ENCODE measurements at regions not wholly inside any gene's neighbourhood (a gene's known extent, or its start where the extent isn't known, plus 50 kb on each side); places are given as distances from the start of the nearest gene placed in this dataset.

DNA sequence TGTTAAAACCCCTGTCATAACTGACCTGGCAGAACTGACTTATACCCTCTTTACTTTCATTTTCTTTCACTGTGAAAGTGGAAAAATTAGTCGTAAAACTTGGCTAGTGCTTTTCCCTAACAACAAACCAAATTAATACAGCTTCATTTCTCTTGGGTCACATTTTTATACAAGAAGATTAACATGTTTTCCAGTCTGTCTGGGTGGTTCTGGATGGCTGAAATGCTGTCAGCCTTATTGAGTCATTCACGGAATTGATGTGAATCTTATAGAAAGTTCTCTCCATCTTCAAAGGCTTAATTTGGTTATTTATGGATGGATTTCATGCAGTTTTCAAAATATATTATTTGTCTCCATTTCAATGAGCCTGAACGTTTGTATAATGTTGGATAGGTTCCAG lies 440.0 kb downstream of the KCTD12 start:
- H3K4ac ChIP-seq (ENCODE audit: low read depth, low read length) = no peak overlapping the region
- H4K12ac ChIP-seq (ENCODE audit: low read depth, low read length) = no peak overlapping the region
- no peak overlapping the region for H2AFZ ChIP-seq (ENCODE audit: insufficient read depth, low read length, poor library complexity)
- H3K14ac ChIP-seq (ENCODE audit: low read length) = no peak overlapping the region
- H3K18ac ChIP-seq (ENCODE audit: low read length) = no peak overlapping the region
- H3K27ac ChIP-seq (ENCODE audit: low read depth, low read length) = no peak overlapping the region
- no peaks in the 10 kb centered on the region for H3K4me1 ChIP-seq (ENCODE audit: control insufficient read depth in 1 of 2, insufficient read depth in 2 of 2, low read length in 2 of 2)
- no peaks in the 10 kb centered on the region for H3K36me3 ChIP-seq (ENCODE audit: control insufficient read depth in 1 of 2, insufficient read depth in 2 of 2, low read length in 2 of 2)
- H3K27me3 ChIP-seq (ENCODE audit: insufficient read depth, low read length) = no peaks in the 10 kb centered on the region
- no peak overlapping the region for H2AK5ac ChIP-seq (ENCODE audit: low read length)
- no peak overlapping the region for H2BK5ac ChIP-seq (ENCODE audit: low read depth, low read length, poor library complexity)
- DNase-seq = no peak
- no peak overlapping the region for H3K4me2 ChIP-seq (ENCODE audit: low read length)
- no peaks in the 10 kb centered on the region for H3K79me1 ChIP-seq (ENCODE audit: low read length)
- no peak overlapping the region for H2BK12ac ChIP-seq (ENCODE audit: low read length)
- H4K91ac ChIP-seq (ENCODE audit: low read depth, low read length) = no peak overlapping the region
- no peak overlapping the region for H4K8ac ChIP-seq (ENCODE audit: low read depth, low read length)
- no peaks in the 10 kb centered on the region for H3K9me3 ChIP-seq (ENCODE audit: insufficient read depth, low read depth, low read length)
- H3K79me2 ChIP-seq (ENCODE audit: control insufficient read depth, insufficient read depth, low read length, poor library complexity) = no peaks in the 10 kb centered on the region
- no peak overlapping the region for H3K23ac ChIP-seq (ENCODE audit: low read length)
- H3K9ac ChIP-seq (ENCODE audit: low read length) = no peak overlapping the region
- H2BK120ac ChIP-seq (ENCODE audit: insufficient read depth, low read length, poor library complexity) = no peak overlapping the region
- H3K4me3 ChIP-seq (ENCODE audit: low read depth, low read length) = no peak overlapping the region
- WGBS (ENCODE audit: extremely low coverage, insufficient coverage, insufficient read length) = no CpG with 5 or more reads among the region's 3 CpGs

DNA sequence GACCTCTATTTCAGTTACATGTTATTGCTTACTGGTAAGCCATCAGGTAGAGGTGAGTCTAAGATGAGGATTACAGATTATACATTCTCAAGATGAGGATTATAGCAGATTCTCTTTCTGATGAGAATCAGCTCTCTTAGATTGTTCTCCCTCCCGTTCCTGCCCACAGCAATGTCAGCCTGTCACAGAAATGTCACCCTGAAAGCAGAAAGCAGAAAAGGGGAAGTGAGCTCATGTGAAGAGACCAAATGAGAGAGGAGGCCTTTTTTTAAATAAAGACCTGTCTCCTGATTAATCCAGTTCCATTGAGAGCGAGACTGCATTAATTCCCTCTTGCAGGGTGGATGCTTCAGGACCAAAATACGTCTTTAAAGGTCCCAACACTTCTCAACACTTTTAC lies 445.6 kb downstream of the KCTD12 start:
- H3K9me3 ChIP-seq (ENCODE audit: insufficient read depth, low read depth, low read length) = no peaks in the 10 kb centered on the region

DNA sequence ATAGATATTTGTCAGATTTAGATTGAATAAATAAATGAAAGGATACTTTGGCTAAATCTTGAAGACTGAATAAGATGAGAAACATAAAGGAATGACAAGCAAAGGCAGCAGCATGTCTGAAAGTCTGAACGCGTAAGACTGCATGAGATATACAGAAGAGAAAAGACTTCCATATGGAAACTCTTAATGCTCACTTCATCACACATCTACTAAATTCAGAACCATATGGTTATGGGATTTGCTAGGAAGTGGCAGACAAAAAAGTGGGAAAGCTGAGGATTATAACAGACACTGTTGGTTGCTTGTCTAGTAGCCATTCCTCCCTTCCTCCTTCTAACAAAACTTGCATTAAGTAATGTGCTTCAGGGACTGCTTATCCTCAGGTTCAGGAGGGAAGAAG lies 446.7 kb downstream of the KCTD12 start:
- no peak overlapping the region for H4K12ac ChIP-seq (ENCODE audit: low read depth, low read length)
- H2BK12ac ChIP-seq (ENCODE audit: low read length) = no peak overlapping the region
- H3K14ac ChIP-seq (ENCODE audit: low read length) = no peak overlapping the region
- H2AFZ ChIP-seq (ENCODE audit: insufficient read depth, low read length, poor library complexity) = no peak overlapping the region
- no peak overlapping the region for H4K91ac ChIP-seq (ENCODE audit: low read depth, low read length)
- H3K4me3 ChIP-seq (ENCODE audit: low read depth, low read length) = no peak overlapping the region
- no peak overlapping the region for H3K23ac ChIP-seq (ENCODE audit: low read length)
- no peak for DNase-seq
- H3K9ac ChIP-seq (ENCODE audit: low read length) = no peak overlapping the region
- H3K79me1 ChIP-seq (ENCODE audit: low read length) = no peaks in the 10 kb centered on the region
- no peak overlapping the region for H3K4me2 ChIP-seq (ENCODE audit: low read length)
- no peak overlapping the region for H3K4ac ChIP-seq (ENCODE audit: low read depth, low read length)
- H3K18ac ChIP-seq (ENCODE audit: low read length) = no peak overlapping the region
- H3K9me3 ChIP-seq (ENCODE audit: insufficient read depth, low read depth, low read length) = no peaks in the 10 kb centered on the region
- no peak overlapping the region for H3K27ac ChIP-seq (ENCODE audit: low read depth, low read length)
- H2BK5ac ChIP-seq (ENCODE audit: low read depth, low read length, poor library complexity) = no peak overlapping the region
- no peaks in the 10 kb centered on the region for H3K36me3 ChIP-seq (ENCODE audit: control insufficient read depth in 1 of 2, insufficient read depth in 2 of 2, low read length in 2 of 2)
- H2BK120ac ChIP-seq (ENCODE audit: insufficient read depth, low read length, poor library complexity) = no peak overlapping the region
- no peak overlapping the region for H2AK5ac ChIP-seq (ENCODE audit: low read length)
- no CpG with 5 or more reads among the region's 2 CpGs for WGBS (ENCODE audit: extremely low coverage, insufficient coverage, insufficient read length)
- no peaks in the 10 kb centered on the region for H3K27me3 ChIP-seq (ENCODE audit: insufficient read depth, low read length)
- no peaks in the 10 kb centered on the region for H3K79me2 ChIP-seq (ENCODE audit: control insufficient read depth, insufficient read depth, low read length, poor library complexity)
- H3K4me1 ChIP-seq (ENCODE audit: control insufficient read depth in 1 of 2, insufficient read depth in 2 of 2, low read length in 2 of 2) = no peaks in the 10 kb centered on the region
- no peak overlapping the region for H4K8ac ChIP-seq (ENCODE audit: low read depth, low read length)

More for the DNA sequence above, 445.6 kb downstream of the KCTD12 start:
- no peak overlapping the region for H3K4ac ChIP-seq (ENCODE audit: low read depth, low read length)
- no peak overlapping the region for H2BK5ac ChIP-seq (ENCODE audit: low read depth, low read length, poor library complexity)
- H4K12ac ChIP-seq (ENCODE audit: low read depth, low read length) = no peak overlapping the region
- no peak overlapping the region for H2BK12ac ChIP-seq (ENCODE audit: low read length)
- no peak overlapping the region for H3K9ac ChIP-seq (ENCODE audit: low read length)
- no peak overlapping the region for H2AFZ ChIP-seq (ENCODE audit: insufficient read depth, low read length, poor library complexity)
- H3K14ac ChIP-seq (ENCODE audit: low read length) = no peak overlapping the region
- no peak overlapping the region for H2BK120ac ChIP-seq (ENCODE audit: insufficient read depth, low read length, poor library complexity)
- no peaks in the 10 kb centered on the region for H3K4me1 ChIP-seq (ENCODE audit: control insufficient read depth in 1 of 2, insufficient read depth in 2 of 2, low read length in 2 of 2)
- no peak overlapping the region for H4K8ac ChIP-seq (ENCODE audit: low read depth, low read length)
- H3K36me3 ChIP-seq (ENCODE audit: control insufficient read depth in 1 of 2, insufficient read depth in 2 of 2, low read length in 2 of 2) = no peaks in the 10 kb centered on the region
- DNase-seq = no peak
- no peak overlapping the region for H3K18ac ChIP-seq (ENCODE audit: low read length)
- no peak overlapping the region for H3K23ac ChIP-seq (ENCODE audit: low read length)
- H3K79me2 ChIP-seq (ENCODE audit: control insufficient read depth, insufficient read depth, low read length, poor library complexity) = no peaks in the 10 kb centered on the region
- no peak overlapping the region for H4K91ac ChIP-seq (ENCODE audit: low read depth, low read length)
- H3K27ac ChIP-seq (ENCODE audit: low read depth, low read length) = no peak overlapping the region
- H3K79me1 ChIP-seq (ENCODE audit: low read length) = no peaks in the 10 kb centered on the region
- no peaks in the 10 kb centered on the region for H3K27me3 ChIP-seq (ENCODE audit: insufficient read depth, low read length)
- H2AK5ac ChIP-seq (ENCODE audit: low read length) = no peak overlapping the region
- H3K4me3 ChIP-seq (ENCODE audit: low read depth, low read length) = no peak overlapping the region
- no peak overlapping the region for H3K4me2 ChIP-seq (ENCODE audit: low read length)
- WGBS (ENCODE audit: extremely low coverage, insufficient coverage, insufficient read length) = no CpG with 5 or more reads among the region's 3 CpGs

DNA sequence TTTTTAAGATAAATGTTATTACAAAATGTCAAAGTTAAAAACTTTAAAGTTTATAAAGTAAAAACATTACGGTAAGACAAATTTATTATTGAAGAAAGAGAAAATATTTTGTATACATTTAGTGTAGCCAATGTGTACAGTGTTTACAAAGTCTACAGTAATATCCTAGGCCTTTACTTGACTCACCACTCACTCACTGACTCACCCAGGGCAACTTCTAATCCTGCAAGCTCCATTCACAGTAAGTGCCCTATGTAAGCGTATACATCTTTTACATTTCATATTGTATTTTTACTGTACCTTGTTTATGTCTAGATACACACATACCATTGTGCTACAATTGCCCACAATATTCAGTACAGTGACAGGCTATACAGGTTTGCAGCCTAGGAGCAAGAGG lies 448.2 kb downstream of the KCTD12 start:
- Histone ChIP-seq H3K27me3 (ENCODE audit: insufficient read depth, low read length) (no peaks in the 10 kb centered on the region), H3K18ac (ENCODE audit: low read length) (no peak overlapping the region)

More for the DNA sequence above, 448.2 kb downstream of the KCTD12 start:
- Histone ChIP-seq H3K9ac (ENCODE audit: low read length) (no peak overlapping the region), H3K36me3 (ENCODE audit: control insufficient read depth in 1 of 2, insufficient read depth in 2 of 2, low read length in 2 of 2) (no peaks in the 10 kb centered on the region), H3K23ac (ENCODE audit: low read length) (no peak overlapping the region), H2BK5ac (ENCODE audit: low read depth, low read length, poor library complexity) (no peak overlapping the region), H3K4me1 (ENCODE audit: control insufficient read depth in 1 of 2, insufficient read depth in 2 of 2, low read length in 2 of 2) (no peaks in the 10 kb centered on the region), H3K79me2 (ENCODE audit: control insufficient read depth, insufficient read depth, low read length, poor library complexity) (no peaks in the 10 kb centered on the region), H2BK120ac (ENCODE audit: insufficient read depth, low read length, poor library complexity) (no peak overlapping the region), H2AK5ac (ENCODE audit: low read length) (no peak overlapping the region), H4K8ac (ENCODE audit: low read depth, low read length) (no peak overlapping the region), H3K27ac (ENCODE audit: low read depth, low read length) (no peak overlapping the region), H3K9me3 (ENCODE audit: insufficient read depth, low read depth, low read length) (no peaks in the 10 kb centered on the region), H3K14ac (ENCODE audit: low read length) (no peak overlapping the region), H2BK12ac (ENCODE audit: low read length) (no peak overlapping the region), H3K4me3 (ENCODE audit: low read depth, low read length) (no peak overlapping the region), H3K79me1 (ENCODE audit: low read length) (no peaks in the 10 kb centered on the region), H2AFZ (ENCODE audit: insufficient read depth, low read length, poor library complexity) (no peak overlapping the region), H3K4me2 (ENCODE audit: low read length) (no peak overlapping the region), H4K12ac (ENCODE audit: low read depth, low read length) (no peak overlapping the region), H3K4ac (ENCODE audit: low read depth, low read length) (no peak overlapping the region), H4K91ac (ENCODE audit: low read depth, low read length) (no peak overlapping the region)
- DNase-seq = no peak
- WGBS (ENCODE audit: extremely low coverage, insufficient coverage, insufficient read length) = no CpG with 5 or more reads among the region's 2 CpGs

All from trophoblast cell (in vitro differentiated cells and primary cell).